DOHH2 (cell line): ENCODE measurements at regions not wholly inside any gene's neighbourhood (a gene's known extent, or its start where the extent isn't known, plus 50 kb on each side); places are given as distances from the start of the nearest gene placed in this dataset.

Source experiments
- CTCF ChIP-seq: fragments of 200-600 bp; sonication (generic); IDR thresholded peaks from one replicate; pipeline ENCODE4 v1.5.1; 2014; ENCODE audit warnings: antibody characterized with exemption, mild to moderate bottlenecking, low read depth, low read length; ENCODE audit not compliant: poor library complexity, severe bottlenecking
- EZH2phosphoT487 ChIP-seq: fragments of 200-600 bp; sonication (generic); IDR thresholded peaks from 2 replicates; pipeline ENCODE4 v1.6.1; 2017; ENCODE audit warnings: borderline replicate concordance, mild to moderate bottlenecking, antibody characterized with exemption, low read length, moderate library complexity, mixed read lengths

- TF ChIP-seq CTCF: no peak
- TF ChIP-seq EZH2phosphoT487: no peak
Measured at GRCh38 chr2:121160366-121160765, 124.6 kb downstream of the TFCP2L1 start.
